ENCODE measurements at regions not wholly inside any gene's neighbourhood (a gene's known extent, or its start where the extent isn't known, plus 50 kb on each side); places are given as distances from the start of the nearest gene placed in this dataset.

DNA sequence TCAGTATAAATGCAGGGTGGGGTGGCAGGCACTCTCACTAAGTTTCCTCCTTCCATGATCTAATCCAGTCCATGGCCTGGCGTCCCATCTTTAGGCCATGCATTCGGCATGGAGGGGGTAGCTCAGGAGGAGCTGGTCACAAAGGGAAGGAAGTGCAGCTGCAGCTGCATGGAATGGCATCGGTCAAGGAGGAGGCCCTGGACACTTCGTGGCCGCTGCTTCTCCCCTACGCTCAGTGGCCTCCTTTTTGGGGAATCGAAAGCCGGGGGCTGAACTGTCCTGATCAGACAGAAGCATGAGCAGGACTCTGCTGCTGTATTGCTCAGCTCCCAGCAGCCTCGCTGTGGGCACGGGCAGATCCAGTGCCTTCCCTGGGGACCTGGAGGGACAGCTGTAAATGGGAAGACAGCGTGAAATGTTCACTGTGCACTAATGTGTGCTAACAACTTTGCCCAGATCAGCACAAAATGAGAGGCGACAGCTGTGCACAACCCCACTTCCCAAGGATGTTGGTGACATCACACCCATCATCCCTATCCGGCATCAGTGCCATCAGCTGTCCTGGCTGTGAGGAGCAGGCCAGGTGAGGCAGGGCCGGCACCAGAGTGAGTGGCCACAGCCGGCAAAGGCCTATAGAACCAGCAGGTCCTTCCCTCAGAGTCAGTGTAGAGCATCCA, 520.1 kb upstream of the RAB6C start:
- intact Hi-C loops (cut with micrococcal nuclease; ENCODE audit: unreplicated experiment) = no loop called here
- H3K36me3 ChIP-seq (ENCODE audit: insufficient read depth, low read length, poor library complexity, severe bottlenecking) = no peaks in the 10 kb centered on the region
- H3K4me1 ChIP-seq (ENCODE audit: insufficient read depth, low read length, poor library complexity, severe bottlenecking) = no peaks in the 10 kb centered on the region
- no peak overlapping the region for H3K27ac ChIP-seq (ENCODE audit: low read depth, low read length, poor library complexity, severe bottlenecking)
- POLR2A ChIA-PET (ENCODE audit: low non-redundant PET) = no interaction called here
- no TSS peak for BruUV-seq (replicated peaks)
- CTCF ChIA-PET = no interaction called here
- peaks cover 6% of the 10 kb centered on the region for H3K27me3 ChIP-seq (replicated peaks; ENCODE audit: insufficient read depth, low read depth, low read length, poor library complexity)
- DNase-seq (ENCODE audit: low spot score) = no peak
- no peak overlapping the region for H3K4me3 ChIP-seq (ENCODE audit: low read depth, low read length, poor library complexity, severe bottlenecking)
- H3K9me3 ChIP-seq (ENCODE audit: low read depth, low read length, poor library complexity, severe bottlenecking) = no peaks in the 10 kb centered on the region
- TF ChIP-seq CTCF (conservative IDR thresholded peaks at IDR 0.05; ENCODE audit: low read depth, low read length) (no peak), EZH2 (IDR thresholded peaks at IDR 0.05; ENCODE audit: borderline replicate concordance, low read depth, low read length, poor library complexity, severe bottlenecking) (no peak)

- POLR2A ChIA-PET (ENCODE audit: low non-redundant PET) = no interaction called here
- Histone ChIP-seq H3K9me3 (ENCODE audit: low read depth, low read length, poor library complexity, severe bottlenecking) (no peaks in the 10 kb centered on the region), H3K4me3 (ENCODE audit: low read depth, low read length, poor library complexity, severe bottlenecking) (no peak overlapping the region), H3K27ac (ENCODE audit: low read depth, low read length, poor library complexity, severe bottlenecking) (no peak overlapping the region), H3K27me3 (replicated peaks; ENCODE audit: insufficient read depth, low read depth, low read length, poor library complexity) (peaks cover 5% of the 10 kb centered on the region), H3K36me3 (ENCODE audit: insufficient read depth, low read length, poor library complexity, severe bottlenecking) (no peaks in the 10 kb centered on the region), H3K4me1 (ENCODE audit: insufficient read depth, low read length, poor library complexity, severe bottlenecking) (no peaks in the 10 kb centered on the region)
- no TSS peak for BruUV-seq (replicated peaks)
- CTCF ChIA-PET = no interaction called here
- TF ChIP-seq EZH2 (IDR thresholded peaks at IDR 0.05; ENCODE audit: borderline replicate concordance, low read depth, low read length, poor library complexity, severe bottlenecking) (no peak), CTCF (conservative IDR thresholded peaks at IDR 0.05; ENCODE audit: low read depth, low read length) (no peak)
- intact Hi-C loops (cut with micrococcal nuclease; ENCODE audit: unreplicated experiment) = no loop called here
- no peak for DNase-seq (ENCODE audit: low spot score)
Measured at GRCh38 chr2:129459881-129460280, 519.6 kb upstream of the RAB6C start.

- Histone ChIP-seq H3K9me3 (ENCODE audit: low read depth, low read length, poor library complexity, severe bottlenecking) (no peaks in the 10 kb centered on the region), H3K27me3 (replicated peaks; ENCODE audit: insufficient read depth, low read depth, low read length, poor library complexity) (peaks cover 2% of the 10 kb centered on the region), H3K36me3 (ENCODE audit: insufficient read depth, low read length, poor library complexity, severe bottlenecking) (no peaks in the 10 kb centered on the region), H3K27ac (ENCODE audit: low read depth, low read length, poor library complexity, severe bottlenecking) (no peak overlapping the region), H3K4me3 (ENCODE audit: low read depth, low read length, poor library complexity, severe bottlenecking) (no peak overlapping the region), H3K4me1 (ENCODE audit: insufficient read depth, low read length, poor library complexity, severe bottlenecking) (no peaks in the 10 kb centered on the region)
- ChIA-PET CTCF (no interaction called here), POLR2A (ENCODE audit: low non-redundant PET) (no interaction called here)
- DNase-seq (ENCODE audit: low spot score) = no peak
- TF ChIP-seq EZH2 (IDR thresholded peaks at IDR 0.05; ENCODE audit: borderline replicate concordance, low read depth, low read length, poor library complexity, severe bottlenecking) = no peak
- no peak for TF ChIP-seq CTCF (conservative IDR thresholded peaks at IDR 0.05; ENCODE audit: low read depth, low read length)
- BruUV-seq (replicated peaks) = no TSS peak
- intact Hi-C loops (cut with micrococcal nuclease; ENCODE audit: unreplicated experiment) = no loop called here
Measured at GRCh38 chr2:129460299-129461198, 518.9 kb upstream of the RAB6C start.

Data from A673 (cell line).